GM20000 (cell line): ENCODE measurements at regions not wholly inside any gene's neighbourhood (a gene's known extent, or its start where the extent isn't known, plus 50 kb on each side); places are given as distances from the start of the nearest gene placed in this dataset.

Experiments used
- DNase-seq: peaks from one replicate; pipeline ENCODE4 v3.0.0; 2012; ENCODE audit warnings: low spot score
- CTCF ChIP-seq: IDR thresholded peaks from 2 replicates; pipeline ENCODE4 v1.5.1; 2012; ENCODE audit warnings: mild to moderate bottlenecking, control low read depth; ENCODE audit errors: extremely low read depth, missing control alignments

GRCh38 chr2:7766978-7767565 lies 849.9 kb downstream of the RNF144A start:
- no peak for DNase-seq
- TF ChIP-seq CTCF = no peak

- DNase-seq = no peak
- TF ChIP-seq CTCF = no peak
Observed at GRCh38 chr2:7767902-7768301, 850.7 kb downstream of the RNF144A start.

- no peak for TF ChIP-seq CTCF
- DNase-seq = no peak
Observed at GRCh38 chr2:7771781-7772180, 854.6 kb downstream of the RNF144A start.

DNA sequence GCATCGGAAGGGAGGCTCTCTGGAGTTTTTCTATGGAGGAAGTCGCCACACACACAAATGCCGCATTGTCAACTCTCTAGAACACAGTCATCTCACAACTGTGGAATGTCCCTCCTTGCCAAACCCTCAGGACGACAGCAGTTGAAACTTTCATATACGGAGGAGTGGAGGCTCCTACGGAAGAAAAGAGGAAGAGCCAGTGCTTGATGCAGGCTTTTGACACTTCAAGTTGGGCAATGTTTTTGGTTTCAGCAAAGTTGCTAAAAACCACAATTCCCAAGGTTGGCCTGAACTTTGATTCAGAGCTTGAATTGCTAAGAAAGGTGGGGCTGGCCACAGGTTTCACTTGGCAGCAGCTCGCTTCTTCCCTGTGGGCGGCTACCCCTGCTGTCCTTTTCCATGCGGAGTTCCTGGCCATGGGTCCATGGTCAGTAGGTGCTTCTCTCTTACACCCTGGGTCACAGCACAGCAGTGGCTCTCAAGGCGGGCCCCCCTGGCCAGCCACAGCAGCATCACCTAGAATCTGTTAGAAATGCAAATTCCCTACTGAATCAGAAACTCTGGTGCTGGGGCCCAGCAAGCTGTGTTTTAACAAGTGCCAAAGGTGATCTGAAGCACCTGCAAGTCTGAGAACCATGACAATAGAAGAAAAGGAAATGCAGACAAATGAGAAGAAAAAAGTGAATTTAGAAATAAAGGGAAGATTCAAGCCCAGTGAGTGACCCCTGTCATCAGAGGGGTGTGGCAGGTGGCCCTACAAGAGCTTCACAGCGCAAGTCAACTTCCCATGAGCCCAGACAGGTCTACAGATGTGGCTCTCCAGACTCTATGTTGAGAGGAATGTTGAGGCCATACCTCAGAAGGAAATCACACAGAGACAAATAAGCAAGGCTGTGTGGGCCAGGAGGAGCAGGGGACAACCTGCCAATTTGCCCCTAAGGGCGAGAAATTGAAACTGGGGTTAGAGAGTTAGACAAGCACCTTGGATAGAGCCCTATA lies 856.4 kb downstream of the RNF144A start:
- peak; percentile 57 for DNase-seq
- no peak for TF ChIP-seq CTCF

DNA sequence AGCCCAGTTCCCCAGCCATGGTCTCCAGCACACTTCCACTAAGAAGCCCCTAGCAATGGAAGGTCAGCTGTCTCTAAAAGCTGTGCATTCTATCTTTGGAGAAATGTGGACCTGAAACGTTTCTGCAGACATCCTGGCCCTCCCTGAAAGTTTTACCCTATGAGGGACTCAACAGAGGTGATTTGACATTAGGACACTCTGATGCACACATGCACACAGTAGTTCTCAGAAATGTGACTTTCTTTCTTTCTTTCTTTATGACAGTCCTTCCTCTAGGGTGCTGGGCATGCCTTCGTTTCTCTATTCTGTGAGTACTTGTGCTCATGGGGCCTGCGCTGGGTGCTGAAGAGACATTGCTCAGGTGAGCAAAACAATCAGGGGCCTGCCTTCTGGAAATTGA lies 857.3 kb downstream of the RNF144A start:
- TF ChIP-seq CTCF = no peak
- no peak for DNase-seq

DNA sequence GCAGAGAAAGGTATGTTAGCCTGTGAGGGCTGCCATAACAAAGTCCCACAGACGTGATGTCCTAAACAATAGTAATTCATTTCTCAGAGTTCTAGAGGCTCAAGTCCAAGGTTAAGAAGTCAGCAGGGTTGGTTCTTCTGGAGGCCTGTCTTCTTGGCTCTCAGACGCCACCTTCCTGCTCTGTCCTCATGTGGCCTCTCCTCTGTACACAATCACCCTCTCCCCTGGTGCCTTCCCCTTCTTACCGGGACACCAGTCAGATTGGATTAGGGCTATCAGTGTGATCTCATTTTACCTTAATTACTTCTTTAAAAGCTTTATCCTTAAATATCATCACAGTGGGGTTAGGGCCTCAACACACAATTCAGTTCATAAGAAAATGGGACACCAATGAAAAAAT lies 860.5 kb downstream of the RNF144A start:
- TF ChIP-seq CTCF = no peak
- DNase-seq = no peak

DNA sequence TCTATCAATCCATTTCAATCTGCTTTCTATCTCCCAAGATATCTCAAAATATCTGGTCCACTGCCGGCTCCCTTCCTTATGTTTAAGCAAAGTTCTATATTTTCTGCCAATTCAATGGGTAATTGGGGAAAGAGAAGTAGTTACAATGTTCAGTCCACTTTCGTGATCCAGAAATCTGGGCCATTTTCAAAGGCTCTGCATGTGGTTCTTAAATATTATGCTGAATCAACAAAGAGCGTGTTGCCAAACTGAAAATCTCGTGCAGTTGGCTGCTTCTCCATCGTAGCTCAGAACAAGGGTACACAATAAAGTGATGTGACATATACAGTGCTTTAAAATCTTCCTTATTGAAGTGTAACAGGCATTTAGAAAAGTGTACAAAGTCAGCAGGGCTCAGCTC lies 863.1 kb downstream of the RNF144A start:
- no peak for DNase-seq
- no peak for TF ChIP-seq CTCF
